ENCODE measurements at regions not wholly inside any gene's neighbourhood (a gene's known extent, or its start where the extent isn't known, plus 50 kb on each side); places are given as distances from the start of the nearest gene placed in this dataset.

- intact Hi-C loops (cut with DNase I; ENCODE audit: low total_unique reads) = no loop called here
- H3K4me3 ChIP-seq = no peak overlapping the region
- no peaks in the 10 kb centered on the region for H3K36me3 ChIP-seq
- no peak for DNase-seq (ENCODE audit: low spot score in 2 of 2)
- TF ChIP-seq CTCF (IDR thresholded peaks at IDR 0.05) (no peak), POLR2AphosphoS5 (IDR thresholded peaks at IDR 0.05) (no peak), POLR2A (IDR thresholded peaks at IDR 0.05) (no peak)
- H3K27me3 ChIP-seq = no peaks in the 10 kb centered on the region
- H3K4me1 ChIP-seq = no peaks in the 10 kb centered on the region
- H3K9me3 ChIP-seq = no peaks in the 10 kb centered on the region
- no peak overlapping the region for H3K27ac ChIP-seq
Measured at GRCh38 chr16:11423315-11424117, 78.3 kb downstream of the RMI2 start.

GRCh38 chr16:11424118-11424460 is 78.8 kb downstream of the RMI2 start:
- no peaks in the 10 kb centered on the region for H3K4me1 ChIP-seq
- intact Hi-C loops (cut with DNase I; ENCODE audit: low total_unique reads) = no loop called here
- no peaks in the 10 kb centered on the region for H3K36me3 ChIP-seq
- no peaks in the 10 kb centered on the region for H3K27me3 ChIP-seq
- DNase-seq (ENCODE audit: low spot score in 2 of 2) = no peak
- H3K4me3 ChIP-seq = no peak overlapping the region
- TF ChIP-seq POLR2AphosphoS5 (IDR thresholded peaks at IDR 0.05) (no peak), POLR2A (IDR thresholded peaks at IDR 0.05) (no peak), CTCF (IDR thresholded peaks at IDR 0.05) (no peak)
- H3K27ac ChIP-seq = no peak overlapping the region
- H3K9me3 ChIP-seq = no peaks in the 10 kb centered on the region

- no peak overlapping the region for H3K27ac ChIP-seq
- no peaks in the 10 kb centered on the region for H3K36me3 ChIP-seq
- DNase-seq (ENCODE audit: low spot score in 2 of 2) = no peak
- no peaks in the 10 kb centered on the region for H3K27me3 ChIP-seq
- no peaks in the 10 kb centered on the region for H3K4me1 ChIP-seq
- no peaks in the 10 kb centered on the region for H3K9me3 ChIP-seq
- no peak for TF ChIP-seq POLR2AphosphoS5 (IDR thresholded peaks at IDR 0.05)
- TF ChIP-seq CTCF (IDR thresholded peaks at IDR 0.05) = no peak
- no peak for TF ChIP-seq POLR2A (IDR thresholded peaks at IDR 0.05)
- H3K4me3 ChIP-seq = no peak overlapping the region
- intact Hi-C loops (cut with DNase I; ENCODE audit: low total_unique reads) = no loop called here
Measured at GRCh38 chr16:11425140-11425539, 79.9 kb downstream of the RMI2 start.

- H3K27me3 ChIP-seq = no peaks in the 10 kb centered on the region
- peaks cover 6 to 7% of the 10 kb centered on the region in 2 donors for H3K9me3 ChIP-seq
- intact Hi-C loops (cut with DNase I; ENCODE audit: low total_unique reads) = no loop called here
- TF ChIP-seq CTCF (IDR thresholded peaks at IDR 0.05) = no peak
- TF ChIP-seq POLR2AphosphoS5 (IDR thresholded peaks at IDR 0.05) = no peak
- TF ChIP-seq POLR2A (IDR thresholded peaks at IDR 0.05) = no peak
- no peaks in the 10 kb centered on the region for H3K4me1 ChIP-seq
- no peak overlapping the region for H3K27ac ChIP-seq
- H3K36me3 ChIP-seq = no peaks in the 10 kb centered on the region
- no peak for DNase-seq (ENCODE audit: low spot score in 2 of 2)
- H3K4me3 ChIP-seq = no peak overlapping the region
Measured at GRCh38 chr16:11428623-11428953, 83.3 kb downstream of the RMI2 start.

DNA sequence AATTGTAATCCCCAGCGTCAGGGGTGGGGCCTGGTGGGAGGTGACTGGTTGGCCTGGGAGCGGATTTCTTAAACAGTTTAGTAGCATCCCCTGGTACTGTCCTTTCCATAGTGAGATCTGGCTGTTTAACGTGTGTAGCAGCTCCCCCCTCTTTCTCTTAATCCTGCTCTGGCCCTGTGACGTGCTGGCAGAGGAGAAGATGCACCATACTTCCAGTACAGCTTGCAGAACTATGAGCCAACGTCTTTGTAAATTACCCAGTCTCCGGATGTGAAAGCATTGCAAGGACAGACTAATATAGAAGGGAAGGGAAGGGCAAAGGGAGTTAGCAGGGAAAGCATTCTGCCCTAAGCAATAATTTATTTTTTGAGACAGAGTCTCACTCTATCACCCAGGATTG is 83.9 kb downstream of the RMI2 start:
- no peak overlapping the region for H3K4me3 ChIP-seq
- no peaks in the 10 kb centered on the region for H3K27me3 ChIP-seq
- H3K27ac ChIP-seq = no peak overlapping the region
- H3K9me3 ChIP-seq = peaks cover 6 to 7% of the 10 kb centered on the region in 2 donors
- no peaks in the 10 kb centered on the region for H3K36me3 ChIP-seq
- intact Hi-C loops (cut with DNase I; ENCODE audit: low total_unique reads) = no loop called here
- TF ChIP-seq POLR2AphosphoS5 (IDR thresholded peaks at IDR 0.05) (no peak), CTCF (IDR thresholded peaks at IDR 0.05) (no peak), POLR2A (IDR thresholded peaks at IDR 0.05) (no peak)
- no peaks in the 10 kb centered on the region for H3K4me1 ChIP-seq
- no peak for DNase-seq (ENCODE audit: low spot score in 2 of 2)

Data from breast epithelium (tissue), 4 donors.